Stomach (tissue), 4 donors: ENCODE measurements at regions not wholly inside any gene's neighbourhood (a gene's known extent, or its start where the extent isn't known, plus 50 kb on each side); places are given as distances from the start of the nearest gene placed in this dataset.

Experiments used
- EP300 ChIP-seq: sonication (generic); formaldehyde crosslinking; IDR thresholded peaks from one replicate; pipeline ENCODE4 v1.6.1; 2017; ENCODE audit warnings: antibody characterized with exemption
- TF ChIP-seq, protein P1 (sequence below), 7 experiments: fragments of 450-650 bp in 4 of 7; fragments of 200-600 bp in 3 of 7; sonication (generic) in 3 of 7; IDR thresholded peaks; one replicate each; pipeline ENCODE4 v1.5.1; 2016 to 2019; ENCODE audit warnings: antibody characterized with exemption in 7 of 7, control low read depth in 2 of 7, mild to moderate bottlenecking in 1 of 7

DNA sequence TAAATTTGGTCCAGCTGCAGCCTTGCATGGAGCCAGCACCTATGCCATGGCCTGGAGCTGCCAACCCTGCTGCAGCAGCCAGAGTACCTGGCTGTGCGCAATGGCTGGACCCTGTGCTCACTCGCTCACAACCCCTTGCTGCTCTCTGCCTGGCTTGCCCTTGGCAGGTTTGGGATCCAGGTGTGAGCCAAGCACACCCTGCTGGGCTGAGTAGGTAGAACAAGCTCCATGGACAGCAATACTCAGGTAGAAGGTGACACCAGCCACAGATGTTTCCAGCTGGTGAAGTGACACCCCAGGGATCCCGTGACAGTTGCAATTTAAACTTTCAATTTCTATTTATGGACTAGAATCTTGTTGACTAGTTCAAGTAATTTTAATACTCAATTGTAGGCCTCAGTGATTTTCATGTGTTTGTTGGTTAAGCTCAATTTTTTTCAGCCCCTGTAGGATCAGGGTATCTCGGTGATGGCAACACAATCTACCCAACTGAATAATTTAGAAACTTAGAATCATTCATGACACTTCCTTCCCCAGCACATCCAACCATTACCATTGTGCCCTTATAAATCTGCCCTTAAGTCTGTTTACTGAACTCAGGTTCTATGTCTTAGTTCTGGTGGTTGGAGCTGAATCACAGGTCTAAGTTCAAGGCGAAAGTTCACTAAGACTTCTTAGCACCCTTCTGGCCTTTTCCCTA, 480.0 kb downstream of the PMP22 start:
- TF ChIP-seq, protein P1, sequence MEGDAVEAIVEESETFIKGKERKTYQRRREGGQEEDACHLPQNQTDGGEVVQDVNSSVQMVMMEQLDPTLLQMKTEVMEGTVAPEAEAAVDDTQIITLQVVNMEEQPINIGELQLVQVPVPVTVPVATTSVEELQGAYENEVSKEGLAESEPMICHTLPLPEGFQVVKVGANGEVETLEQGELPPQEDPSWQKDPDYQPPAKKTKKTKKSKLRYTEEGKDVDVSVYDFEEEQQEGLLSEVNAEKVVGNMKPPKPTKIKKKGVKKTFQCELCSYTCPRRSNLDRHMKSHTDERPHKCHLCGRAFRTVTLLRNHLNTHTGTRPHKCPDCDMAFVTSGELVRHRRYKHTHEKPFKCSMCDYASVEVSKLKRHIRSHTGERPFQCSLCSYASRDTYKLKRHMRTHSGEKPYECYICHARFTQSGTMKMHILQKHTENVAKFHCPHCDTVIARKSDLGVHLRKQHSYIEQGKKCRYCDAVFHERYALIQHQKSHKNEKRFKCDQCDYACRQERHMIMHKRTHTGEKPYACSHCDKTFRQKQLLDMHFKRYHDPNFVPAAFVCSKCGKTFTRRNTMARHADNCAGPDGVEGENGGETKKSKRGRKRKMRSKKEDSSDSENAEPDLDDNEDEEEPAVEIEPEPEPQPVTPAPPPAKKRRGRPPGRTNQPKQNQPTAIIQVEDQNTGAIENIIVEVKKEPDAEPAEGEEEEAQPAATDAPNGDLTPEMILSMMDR (IDR thresholded peaks at IDR 0.05) = peak in 1 of 7 experiments; percentile 7
- no peak for TF ChIP-seq EP300
